Breast epithelium (tissue), 3 donors: ENCODE measurements at regions not wholly inside any gene's neighbourhood (a gene's known extent, or its start where the extent isn't known, plus 50 kb on each side); places are given as distances from the start of the nearest gene placed in this dataset.

Experiments
- CTCF ChIP-seq, 3 donors: fragments of 450-650 bp; IDR thresholded peaks; one replicate each; pipeline ENCODE4 v1.5.1; 2016 to 2017; ENCODE audit warnings: antibody characterized with exemption in 3 of 3, mild to moderate bottlenecking in 3 of 3, moderate library complexity in 3 of 3
- POLR2AphosphoS5 ChIP-seq, 3 donors: sonication (generic); formaldehyde crosslinking; IDR thresholded peaks; one replicate each; pipeline ENCODE4 v1.6.1; 2017; ENCODE audit warnings: antibody characterized with exemption in 3 of 3

GRCh38 chr20:39944861-39945260 lies 744.2 kb downstream of the MAFB start:
- TF ChIP-seq CTCF (IDR thresholded peaks at IDR 0.05), result no peak
- no peak for TF ChIP-seq POLR2AphosphoS5 (IDR thresholded peaks at IDR 0.05)
